Activated CD4-positive, alpha-beta memory T cell treated with anti-CD3 and anti-CD28 coated beads for 36 hours (primary cell): ENCODE measurements at regions not wholly inside any gene's neighbourhood (a gene's known extent, or its start where the extent isn't known, plus 50 kb on each side); places are given as distances from the start of the nearest gene placed in this dataset.
"Not testable (repeated sequence)": the region's sequence is repeated elsewhere in the genome, so short reads cannot be mapped to it uniquely, and the experiment has no call there.

Experiments
- CTCF ChIA-PET: fragments of 350-600 bp; sonication (Branson Sonifier 250); formaldehyde crosslinking; loops from one replicate; lab custom pipeline; 2021; ENCODE audit warnings: antibody characterized with exemption, inconsistent platforms; lab: Charles Lee
- POLR2A ChIA-PET: fragments of 350-600 bp; sonication (Branson Sonifier 250); formaldehyde crosslinking; loops from one replicate; lab custom pipeline; 2021; ENCODE audit warnings: antibody characterized with exemption; lab: Charles Lee
- DNase-seq: peaks from one replicate; pipeline ENCODE4 v3.0.0-alpha.2; 2020
- H3K27ac Mint-ChIP-seq: one replicate; pipeline ENCODE4 v1.8.0; 2021; ENCODE audit warnings: mixed read lengths
- H3K27me3 Mint-ChIP-seq: one replicate; pipeline ENCODE4 v1.8.0; 2021; ENCODE audit warnings: mixed read lengths
- H3K36me3 Mint-ChIP-seq: one replicate; pipeline ENCODE4 v1.8.0; 2021; ENCODE audit warnings: mixed read lengths
- H3K4me1 Mint-ChIP-seq: one replicate; pipeline ENCODE4 v1.8.0; 2021; ENCODE audit warnings: low read depth, mixed read lengths
- H3K4me3 Mint-ChIP-seq: one replicate; pipeline ENCODE4 v1.8.0; 2021; ENCODE audit warnings: mild to moderate bottlenecking, mixed read lengths
- H3K9me3 Mint-ChIP-seq: one replicate; pipeline ENCODE4 v1.8.0; 2021; ENCODE audit warnings: mixed read lengths
- intact Hi-C: fragments of 100-400 bp; cut with micrococcal nuclease; formaldehyde crosslinking; loops from one replicate; pipeline ENCODE4 v1.15.1; 2023

GRCh38 chr2:150088538-150088937 is 398.9 kb downstream of the RND3 start:
- POLR2A ChIA-PET: interaction anchor here (0.7 kb wide), 1 partner anchor 172 kb away, joined by 5 read pairs; no protein-coding TSS in a partner anchor
- no peaks in the 10 kb centered on the region for H3K4me1 Mint-ChIP-seq
- CTCF ChIA-PET: no interaction called here
- H3K36me3 Mint-ChIP-seq: no peaks in the 10 kb centered on the region
- H3K4me3 Mint-ChIP-seq: no peak overlapping the region
- intact Hi-C loops: no loop called here
- no peaks in the 10 kb centered on the region for H3K27me3 Mint-ChIP-seq
- no peak for DNase-seq
- peaks cover 3% of the 10 kb centered on the region for H3K9me3 Mint-ChIP-seq
- no peak overlapping the region for H3K27ac Mint-ChIP-seq

GRCh38 chr2:150085478-150085877 is 402.0 kb downstream of the RND3 start:
- ChIA-PET CTCF (no interaction called here), POLR2A (no interaction called here)
- no peak for DNase-seq
- Mint-ChIP-seq H3K4me3 (no peak overlapping the region), H3K27ac (no peak overlapping the region), H3K9me3 (peaks cover 5% of the 10 kb centered on the region), H3K27me3 (no peaks in the 10 kb centered on the region), H3K4me1 (no peaks in the 10 kb centered on the region), H3K36me3 (no peaks in the 10 kb centered on the region)
- intact Hi-C loops: no loop called here

- H3K9me3 Mint-ChIP-seq: peaks cover 2% of the 10 kb centered on the region
- DNase-seq: no peak
- no peak overlapping the region for H3K4me3 Mint-ChIP-seq
- CTCF ChIA-PET: no interaction called here
- POLR2A ChIA-PET: no interaction called here
- no peaks in the 10 kb centered on the region for H3K4me1 Mint-ChIP-seq
- intact Hi-C loops: no loop called here
- H3K36me3 Mint-ChIP-seq: no peaks in the 10 kb centered on the region
- H3K27me3 Mint-ChIP-seq: no peaks in the 10 kb centered on the region
- no peak overlapping the region for H3K27ac Mint-ChIP-seq
These were observed 405.5 kb downstream of the RND3 start for GRCh38 chr2:150081775-150082481.

GRCh38 chr2:150076281-150076680 is 411.2 kb downstream of the RND3 start:
- Mint-ChIP-seq H3K9me3 (no peaks in the 10 kb centered on the region), H3K4me3 (no peak overlapping the region), H3K27ac (no peak overlapping the region), H3K4me1 (no peaks in the 10 kb centered on the region), H3K27me3 (no peaks in the 10 kb centered on the region), H3K36me3 (no peaks in the 10 kb centered on the region)
- ChIA-PET CTCF (no interaction called here), POLR2A (no interaction called here)
- intact Hi-C loops: no loop called here
- no peak for DNase-seq

GRCh38 chr2:150075831-150076230 is 411.6 kb downstream of the RND3 start:
- H3K36me3 Mint-ChIP-seq: no peaks in the 10 kb centered on the region
- DNase-seq: no peak

GRCh38 chr2:150066490-150066889 is 421.0 kb downstream of the RND3 start:
- no peaks in the 10 kb centered on the region for H3K27me3 Mint-ChIP-seq
- ChIA-PET POLR2A (no interaction called here), CTCF (no interaction called here)
- no peak overlapping the region for H3K4me3 Mint-ChIP-seq
- no peaks in the 10 kb centered on the region for H3K4me1 Mint-ChIP-seq
- H3K9me3 Mint-ChIP-seq: peaks cover 2% of the 10 kb centered on the region
- no peak for DNase-seq
- no peak overlapping the region for H3K27ac Mint-ChIP-seq
- intact Hi-C loops: no loop called here
- no peaks in the 10 kb centered on the region for H3K36me3 Mint-ChIP-seq

More at GRCh38 chr2:150075831-150076230, 411.6 kb downstream of the RND3 start:
- intact Hi-C loops: no loop called here
- POLR2A ChIA-PET: no interaction called here
- CTCF ChIA-PET: no interaction called here
- no peaks in the 10 kb centered on the region for H3K9me3 Mint-ChIP-seq
- H3K27ac Mint-ChIP-seq: no peak overlapping the region
- no peak overlapping the region for H3K4me3 Mint-ChIP-seq
- no peaks in the 10 kb centered on the region for H3K27me3 Mint-ChIP-seq
- H3K4me1 Mint-ChIP-seq: no peaks in the 10 kb centered on the region

- intact Hi-C loops: no loop called here
- ChIA-PET POLR2A (no interaction called here), CTCF (no interaction called here)
- H3K27me3 Mint-ChIP-seq: no peaks in the 10 kb centered on the region
- H3K27ac Mint-ChIP-seq: no peak overlapping the region
- peaks cover 2% of the 10 kb centered on the region for H3K9me3 Mint-ChIP-seq
- H3K4me1 Mint-ChIP-seq: no peaks in the 10 kb centered on the region
- no peaks in the 10 kb centered on the region for H3K36me3 Mint-ChIP-seq
- H3K4me3 Mint-ChIP-seq: no peak overlapping the region
- no peak for DNase-seq
These were observed 423.4 kb downstream of the RND3 start for GRCh38 chr2:150063931-150064548.

- H3K36me3 Mint-ChIP-seq: no peaks in the 10 kb centered on the region
- H3K9me3 Mint-ChIP-seq: peaks cover 2% of the 10 kb centered on the region
- H3K4me3 Mint-ChIP-seq: no peak overlapping the region
- POLR2A ChIA-PET: no interaction called here
- CTCF ChIA-PET: no interaction called here
- DNase-seq: no peak
- H3K4me1 Mint-ChIP-seq: no peaks in the 10 kb centered on the region
- intact Hi-C loops: no loop called here
- no peak overlapping the region for H3K27ac Mint-ChIP-seq
- no peaks in the 10 kb centered on the region for H3K27me3 Mint-ChIP-seq
These were observed 424.0 kb downstream of the RND3 start for GRCh38 chr2:150063432-150063889.

- ChIA-PET POLR2A (no interaction called here), CTCF (no interaction called here)
- intact Hi-C loops: no loop called here
- H3K27me3 Mint-ChIP-seq: no peaks in the 10 kb centered on the region
- no peak overlapping the region for H3K4me3 Mint-ChIP-seq
- no peak for DNase-seq
- H3K36me3 Mint-ChIP-seq: no peaks in the 10 kb centered on the region
- no peak overlapping the region for H3K27ac Mint-ChIP-seq
- peaks cover 2% of the 10 kb centered on the region for H3K9me3 Mint-ChIP-seq
- no peaks in the 10 kb centered on the region for H3K4me1 Mint-ChIP-seq
These were observed 425.1 kb downstream of the RND3 start for GRCh38 chr2:150062416-150062815.

GRCh38 chr2:150060341-150060740 is 427.1 kb downstream of the RND3 start:
- no peak for DNase-seq
- intact Hi-C loops: no loop called here
- no peaks in the 10 kb centered on the region for H3K36me3 Mint-ChIP-seq
- no peak overlapping the region for H3K27ac Mint-ChIP-seq
- peaks cover 2% of the 10 kb centered on the region for H3K9me3 Mint-ChIP-seq
- POLR2A ChIA-PET: no interaction called here
- no peaks in the 10 kb centered on the region for H3K27me3 Mint-ChIP-seq
- H3K4me1 Mint-ChIP-seq: no peaks in the 10 kb centered on the region
- H3K4me3 Mint-ChIP-seq: no peak overlapping the region
- CTCF ChIA-PET: no interaction called here

- H3K4me1 Mint-ChIP-seq, POLR2A ChIA-PET, H3K9me3 Mint-ChIP-seq, H3K4me3 Mint-ChIP-seq, H3K27ac Mint-ChIP-seq, H3K36me3 Mint-ChIP-seq, H3K27me3 Mint-ChIP-seq, DNase-seq, CTCF ChIA-PET, intact Hi-C loops: not testable (repeated sequence)
These were observed 427.8 kb downstream of the RND3 start for GRCh38 chr2:150059676-150060075.

- H3K36me3 Mint-ChIP-seq: no peaks in the 10 kb centered on the region
- no peaks in the 10 kb centered on the region for H3K9me3 Mint-ChIP-seq
- intact Hi-C loops: no loop called here
- no peak overlapping the region for H3K27ac Mint-ChIP-seq
- ChIA-PET POLR2A (no interaction called here), CTCF (no interaction called here)
- H3K27me3 Mint-ChIP-seq: no peaks in the 10 kb centered on the region
- H3K4me1 Mint-ChIP-seq: no peaks in the 10 kb centered on the region
- H3K4me3 Mint-ChIP-seq: no peak overlapping the region
- no peak for DNase-seq
These were observed 435.0 kb downstream of the RND3 start for GRCh38 chr2:150052457-150052856.

- intact Hi-C loops: no loop called here
- Mint-ChIP-seq H3K27ac (no peak overlapping the region), H3K27me3 (no peaks in the 10 kb centered on the region), H3K4me3 (no peak overlapping the region), H3K36me3 (no peaks in the 10 kb centered on the region), H3K4me1 (no peaks in the 10 kb centered on the region), H3K9me3 (no peaks in the 10 kb centered on the region)
- ChIA-PET CTCF (no interaction called here), POLR2A (no interaction called here)
- DNase-seq: no peak
These were observed 436.5 kb downstream of the RND3 start for GRCh38 chr2:150051004-150051403.
